ENCODE measurements at regions not wholly inside any gene's neighbourhood (a gene's known extent, or its start where the extent isn't known, plus 50 kb on each side); places are given as distances from the start of the nearest gene placed in this dataset.

GRCh38 chr10:109103278-109103677, 820.0 kb downstream of the XPNPEP1 start:
- no peak overlapping the region for H3K4me3 ChIP-seq (replicated peaks; ENCODE audit: low read depth, low read length)
- no peak for DNase-seq (ENCODE audit: extremely low read depth, low read depth)
- no peak for TF ChIP-seq CTCF (IDR thresholded peaks at IDR 0.05; ENCODE audit: low read depth, low read length, missing control alignments)

GRCh38 chr10:109089779-109090178, 833.5 kb downstream of the XPNPEP1 start:
- DNase-seq (ENCODE audit: extremely low read depth, low read depth), result no peak
- TF ChIP-seq CTCF (IDR thresholded peaks at IDR 0.05; ENCODE audit: low read depth, low read length, missing control alignments), result no peak
- no peak overlapping the region for H3K4me3 ChIP-seq (replicated peaks; ENCODE audit: low read depth, low read length)

GRCh38 chr10:109071539-109071938, 851.8 kb downstream of the XPNPEP1 start:
- TF ChIP-seq CTCF (IDR thresholded peaks at IDR 0.05; ENCODE audit: low read depth, low read length, missing control alignments), result no peak
- no peak overlapping the region for H3K4me3 ChIP-seq (replicated peaks; ENCODE audit: low read depth, low read length)

GRCh38 chr10:109070492-109070891, 852.8 kb downstream of the XPNPEP1 start:
- no peak for TF ChIP-seq CTCF (IDR thresholded peaks at IDR 0.05; ENCODE audit: low read depth, low read length, missing control alignments)
- H3K4me3 ChIP-seq (replicated peaks; ENCODE audit: low read depth, low read length), result no peak overlapping the region
- DNase-seq (ENCODE audit: extremely low read depth, low read depth), result no peak

More at GRCh38 chr10:109071539-109071938, 851.8 kb downstream of the XPNPEP1 start:
- DNase-seq (ENCODE audit: extremely low read depth, low read depth), result no peak

- no peak for TF ChIP-seq CTCF (IDR thresholded peaks at IDR 0.05; ENCODE audit: low read depth, low read length, missing control alignments)
- no peak overlapping the region for H3K4me3 ChIP-seq (replicated peaks; ENCODE audit: low read depth, low read length)
- no peak for DNase-seq (ENCODE audit: extremely low read depth, low read depth)
These were observed 856.3 kb downstream of the XPNPEP1 start for GRCh38 chr10:109067031-109067430.

GRCh38 chr10:109065821-109066220, 857.5 kb downstream of the XPNPEP1 start:
- no peak for TF ChIP-seq CTCF (IDR thresholded peaks at IDR 0.05; ENCODE audit: low read depth, low read length, missing control alignments)
- no peak overlapping the region for H3K4me3 ChIP-seq (replicated peaks; ENCODE audit: low read depth, low read length)
- DNase-seq (ENCODE audit: extremely low read depth, low read depth), result no peak

- TF ChIP-seq CTCF (IDR thresholded peaks at IDR 0.05; ENCODE audit: low read depth, low read length, missing control alignments), result no peak
- DNase-seq (ENCODE audit: extremely low read depth, low read depth), result no peak
- H3K4me3 ChIP-seq (replicated peaks; ENCODE audit: low read depth, low read length), result no peak overlapping the region
These were observed 860.9 kb downstream of the XPNPEP1 start for GRCh38 chr10:109062371-109062770.
